SH-SY5Y (cell line): ENCODE measurements at regions not wholly inside any gene's neighbourhood (a gene's known extent, or its start where the extent isn't known, plus 50 kb on each side); places are given as distances from the start of the nearest gene placed in this dataset.

Experiments
- GATA2 ChIP-seq: IDR thresholded peaks from 2 replicates; pipeline ENCODE4 v1.6.1; 2011; ENCODE audit warnings: mild to moderate bottlenecking, low read depth, low read length
- GATA3 ChIP-seq: IDR thresholded peaks from 2 replicates; pipeline ENCODE4 v1.6.1; 2011; ENCODE audit warnings: low read depth, mild to moderate bottlenecking, low read length, moderate library complexity

GRCh38 chr10:124224331-124225028 lies 131.1 kb upstream of the CHST15 start:
- no peak for TF ChIP-seq GATA3
- no peak for TF ChIP-seq GATA2
